Transverse colon (tissue), 3 donors: ENCODE measurements at regions not wholly inside any gene's neighbourhood (a gene's known extent, or its start where the extent isn't known, plus 50 kb on each side); places are given as distances from the start of the nearest gene placed in this dataset.

ENCODE experiments used
- POLR2A ChIP-seq: fragments of 450-650 bp; IDR thresholded peaks from one replicate; pipeline ENCODE4 v1.6.1; 2016; ENCODE audit warnings: antibody characterized with exemption, mild to moderate bottlenecking, moderate library complexity
- POLR2AphosphoS5 ChIP-seq, 3 donors: sonication (generic); formaldehyde crosslinking; IDR thresholded peaks; one replicate each; pipeline ENCODE4 v1.6.1; 2016; ENCODE audit warnings: antibody characterized with exemption in 3 of 3

- TF ChIP-seq POLR2AphosphoS5 (IDR thresholded peaks at IDR 0.05) = no peak
- no peak for TF ChIP-seq POLR2A
These were observed 166.6 kb upstream of the TAB2 start for GRCh38 chr6:149150801-149151398.
